SK-N-MC (cell line): ENCODE measurements at regions not wholly inside any gene's neighbourhood (a gene's known extent, or its start where the extent isn't known, plus 50 kb on each side); places are given as distances from the start of the nearest gene placed in this dataset.

Source experiments
- EZH2 ChIP-seq: fragments of 200-600 bp; sonication (generic); IDR thresholded peaks from one replicate; pipeline ENCODE4 v1.6.1; 2017; ENCODE audit warnings: antibody characterized with exemption
- FOXP2 ChIP-seq: optimal IDR thresholded peaks from 2 replicates; pipeline ENCODE3; 2011; ENCODE audit warnings: mild to moderate bottlenecking, moderate library complexity; ENCODE audit not compliant: insufficient read depth; ENCODE audit errors: extremely low read length, control extremely low read depth
- POLR2AphosphoS5 ChIP-seq: IDR thresholded peaks from 2 replicates; pipeline ENCODE4 v1.6.1; 2012; ENCODE audit warnings: mild to moderate bottlenecking, low read depth, low read length, borderline replicate concordance

GRCh38 chr12:23098110-23098509, 473.1 kb downstream of the ETNK1 start:
- TF ChIP-seq POLR2AphosphoS5, result no peak
- TF ChIP-seq EZH2, result no peak
- no peak for TF ChIP-seq FOXP2
